Sciatic nerve (tissue), 2 donors: ENCODE measurements at regions not wholly inside any gene's neighbourhood (a gene's known extent, or its start where the extent isn't known, plus 50 kb on each side); places are given as distances from the start of the nearest gene placed in this dataset.
"Not testable (repeated sequence)": the region's sequence is repeated elsewhere in the genome, so short reads cannot be mapped to it uniquely, and the experiment has no call there.

Experiments
- ATAC-seq: fragments of 200-7000 bp; cut with Tn5 transposase; one replicate; pipeline ENCODE4 v1.9.1; 2020; ENCODE audit warnings: mild to moderate bottlenecking, moderate library complexity
- DNase-seq: peaks from one replicate; pipeline ENCODE4 v3.0.0-alpha.2; 2020; ENCODE audit warnings: low spot score
- intact Hi-C: fragments of 100-400 bp; cut with DNase I; formaldehyde crosslinking; loops from one replicate; pipeline ENCODE4 v1.14.2; 2022
- donor health status: DM: no; HTN: no; CAD: no.
- donor health status: DM: no; HTN: no; CAD: no.

DNA sequence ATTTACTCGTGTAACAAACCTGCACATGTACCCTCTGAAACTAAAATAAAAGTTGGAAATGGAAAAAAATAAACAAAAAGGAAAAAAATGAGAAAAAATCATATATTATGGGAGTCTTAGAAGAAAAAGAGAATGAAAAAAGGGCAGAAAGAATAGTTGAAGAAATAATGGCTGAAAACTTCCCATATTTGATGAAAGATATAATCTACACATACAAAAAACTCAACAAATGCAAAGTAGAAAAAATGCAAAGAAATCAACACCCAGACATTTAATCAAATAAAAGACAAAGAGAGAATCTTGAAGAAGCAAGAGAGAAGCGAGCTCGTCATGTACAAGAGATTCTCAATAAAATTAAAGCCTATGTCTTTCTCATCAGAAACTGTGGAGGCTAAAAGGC, 73.8 kb downstream of the SLC25A46 start:
- ATAC-seq (no peak), DNase-seq (no peak)
- intact Hi-C loops: no loop called here

DNA sequence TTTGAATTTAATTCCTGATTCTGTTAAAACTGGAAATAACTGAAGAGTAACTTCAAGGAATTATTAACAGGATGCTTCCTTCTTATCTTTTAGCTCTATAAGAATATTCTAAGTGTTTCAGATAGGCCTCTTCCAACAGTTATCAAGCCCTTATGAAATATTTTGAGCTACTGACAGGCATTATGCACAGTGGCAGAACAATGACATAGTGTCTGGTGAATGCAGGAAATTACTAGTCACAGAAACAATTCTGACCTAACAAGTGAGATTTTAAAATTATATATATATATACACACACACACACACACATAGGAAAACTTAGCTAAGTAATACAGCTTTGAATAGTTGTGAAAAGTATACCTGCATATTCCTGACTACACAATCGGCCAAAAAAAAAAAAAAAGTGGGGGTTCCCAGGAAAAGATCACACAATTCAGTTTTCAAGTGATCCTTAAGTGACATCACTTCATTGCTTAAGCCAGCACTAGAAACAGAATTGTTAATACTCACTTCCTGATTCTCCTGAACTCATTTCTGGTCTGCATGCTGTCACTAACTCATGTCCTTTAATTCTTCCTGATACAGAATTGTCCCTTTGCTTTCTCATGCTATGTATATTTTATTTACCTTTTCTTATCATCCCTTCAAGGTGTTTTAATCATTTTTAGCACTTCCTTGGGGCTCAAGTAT, 77.3 kb downstream of the SLC25A46 start:
- intact Hi-C loops: no loop called here
- DNase-seq (no peak), ATAC-seq (no peak)

DNA sequence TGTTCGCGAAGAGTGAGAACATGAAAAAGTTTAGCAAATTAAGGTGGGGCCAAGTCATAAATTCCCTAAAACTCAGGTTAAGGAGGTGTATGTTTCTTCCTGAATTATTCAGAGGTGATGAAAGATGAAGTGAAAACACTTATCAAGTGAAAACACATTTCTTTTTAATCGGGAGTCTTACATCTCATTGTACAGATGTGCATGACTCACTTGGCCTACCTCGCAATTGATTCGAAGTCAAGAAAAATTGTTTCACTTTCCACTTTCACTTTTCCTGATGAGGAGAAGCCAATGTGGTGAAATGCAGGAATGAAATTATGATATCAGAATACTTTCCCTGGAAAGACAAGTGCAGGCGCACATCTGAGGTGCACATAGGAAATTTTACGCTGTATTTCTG, 78.7 kb downstream of the SLC25A46 start:
- ATAC-seq (no peak), DNase-seq (no peak)
- intact Hi-C loops: no loop called here

DNA sequence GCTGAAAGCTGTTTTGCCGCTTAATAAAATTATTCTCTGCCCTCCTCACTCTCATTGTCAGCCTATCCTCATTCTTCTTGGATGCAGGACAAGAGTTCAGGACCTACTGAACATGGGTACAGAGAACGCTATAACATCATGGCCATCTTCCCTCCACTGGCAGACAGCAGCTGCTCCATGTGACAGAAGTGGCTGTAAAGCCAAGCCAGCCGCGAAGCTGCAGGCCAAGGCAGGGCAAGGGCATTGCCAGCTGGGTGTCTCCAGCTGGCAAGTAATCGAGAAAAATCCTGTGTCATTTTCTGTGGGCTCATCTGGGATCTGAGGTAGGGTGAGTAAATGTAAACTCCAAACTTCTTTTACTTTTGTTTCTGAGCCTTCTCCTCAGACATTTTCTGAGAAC, 84.8 kb downstream of the SLC25A46 start:
- intact Hi-C loops: no loop called here
- DNase-seq: no peak
- no peak for ATAC-seq

DNA sequence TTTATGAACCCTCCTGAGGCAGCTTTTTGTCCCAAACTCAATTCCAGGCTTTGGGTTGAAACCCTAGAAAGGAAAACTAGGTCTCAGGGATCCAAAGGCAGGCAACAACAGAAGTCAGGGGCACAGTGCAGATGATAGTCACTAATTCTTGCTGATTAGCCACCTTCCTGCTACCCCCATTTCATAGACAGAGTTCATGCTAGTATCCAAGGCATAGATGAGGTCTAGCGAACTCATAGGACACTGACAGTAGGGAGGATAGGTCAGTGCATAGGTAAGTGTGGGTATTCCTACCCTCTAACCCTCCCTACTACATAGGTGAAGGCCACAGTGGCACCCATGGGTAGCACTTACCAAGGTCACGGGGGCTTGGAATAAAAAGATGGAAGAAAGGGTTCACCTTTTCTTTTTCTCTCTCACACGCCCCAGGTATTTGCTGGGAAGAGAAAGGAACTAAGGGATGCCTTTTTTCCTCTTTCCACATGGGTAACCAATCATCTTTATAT, 86.2 kb downstream of the SLC25A46 start:
- DNase-seq (no peak), ATAC-seq (no peak)
- intact Hi-C loops: no loop called here

DNA sequence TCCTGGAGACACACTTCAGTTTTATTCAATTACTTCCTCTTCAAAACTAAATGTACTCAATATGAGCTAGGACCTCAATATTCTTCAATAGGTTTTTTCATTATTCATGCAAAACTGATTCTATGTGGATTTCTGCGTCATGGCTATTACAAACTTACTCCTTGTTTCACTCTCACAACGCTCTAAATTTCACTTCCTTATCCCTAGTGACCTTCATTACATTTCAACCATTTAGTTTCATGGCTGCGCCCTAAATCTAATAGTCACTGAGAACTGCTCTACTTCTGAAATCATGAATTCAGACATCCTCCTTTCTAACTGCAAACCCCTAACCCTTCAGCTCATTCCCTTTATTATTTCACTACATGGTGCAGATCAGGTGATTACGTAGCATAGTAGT, 93.9 kb downstream of the SLC25A46 start:
- no peak for DNase-seq
- ATAC-seq: no peak

DNA sequence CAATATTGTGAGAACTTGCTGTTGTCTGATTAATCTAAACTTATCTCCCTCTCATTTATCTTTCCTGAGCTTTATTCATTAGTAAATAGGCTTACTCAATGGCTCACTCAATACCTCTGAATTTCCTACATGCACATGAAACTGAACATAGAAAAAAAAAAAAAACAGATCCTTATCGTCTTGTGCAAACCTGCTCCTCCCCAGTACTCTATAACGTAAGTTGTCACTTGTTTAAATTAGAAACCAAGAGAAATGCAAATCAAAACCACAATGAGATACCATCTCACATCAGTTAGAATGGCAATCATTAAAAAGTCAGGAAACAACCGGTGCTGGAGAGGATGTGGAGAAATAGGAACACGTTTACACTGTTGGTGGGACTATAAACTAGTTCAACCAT, 96.1 kb downstream of the SLC25A46 start:
- intact Hi-C loops, DNase-seq, ATAC-seq: not testable (repeated sequence)

More for the DNA sequence above, 93.9 kb downstream of the SLC25A46 start:
- intact Hi-C loops: no loop called here

DNA sequence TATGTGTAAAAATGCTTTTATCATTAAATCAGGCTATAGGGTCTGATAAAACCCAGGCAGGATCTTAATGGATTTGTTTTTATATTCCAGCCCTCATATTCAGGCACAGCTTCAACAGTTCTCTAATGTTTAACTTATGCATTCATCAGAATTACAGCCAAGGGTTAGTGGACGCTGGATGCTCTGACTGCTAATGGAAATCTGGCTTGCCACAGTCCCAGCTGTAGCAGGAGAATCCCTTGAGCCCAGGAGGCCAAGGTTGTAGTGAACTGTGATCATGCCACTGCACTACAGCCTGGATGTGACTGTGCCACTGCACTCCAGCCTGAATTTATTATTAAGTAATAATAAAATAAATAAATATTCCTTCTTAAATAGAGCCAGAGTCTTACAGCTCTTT, 98.0 kb downstream of the SLC25A46 start:
- ATAC-seq (no peak), DNase-seq (no peak)
- intact Hi-C loops: no loop called here

DNA sequence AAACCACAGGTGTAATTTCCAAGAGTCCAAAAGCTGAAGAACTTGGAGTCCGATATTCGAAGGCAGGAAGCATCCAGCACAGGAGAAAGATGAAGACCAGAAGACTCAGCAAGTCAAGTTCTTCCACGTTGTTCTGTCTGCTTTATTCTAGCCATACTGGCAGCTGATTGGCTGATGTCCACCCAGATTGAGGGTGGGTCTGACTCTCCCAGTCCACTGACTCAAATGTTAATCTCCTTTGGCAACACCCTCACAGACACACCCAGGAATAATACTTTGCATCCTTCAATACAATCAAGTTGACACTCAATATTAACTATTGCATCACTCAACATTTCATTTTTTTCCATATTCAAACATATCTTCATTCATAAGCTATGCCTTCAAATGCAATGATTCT, 99.5 kb downstream of the SLC25A46 start:
- ATAC-seq, intact Hi-C loops, DNase-seq: not testable (repeated sequence)

DNA sequence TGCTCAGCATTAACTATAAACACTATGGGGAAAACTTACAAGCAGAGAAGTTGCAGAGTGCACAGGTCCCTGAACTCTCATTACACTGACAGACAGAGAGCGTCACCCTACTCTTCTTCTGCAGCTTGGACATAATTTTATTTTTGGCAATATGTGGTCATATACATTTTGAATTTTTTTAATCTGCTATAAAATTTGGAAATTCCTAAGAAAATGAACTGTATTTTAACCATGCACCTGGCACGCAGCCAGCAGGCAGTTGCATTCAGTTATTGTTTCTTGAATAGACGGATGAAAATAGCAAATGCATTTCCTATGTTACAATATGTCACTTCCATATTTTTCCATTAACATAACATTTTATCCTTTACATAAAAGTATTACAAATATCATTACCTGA, 100.2 kb downstream of the SLC25A46 start:
- ATAC-seq (no peak), DNase-seq (no peak)
- intact Hi-C loops: no loop called here

DNA sequence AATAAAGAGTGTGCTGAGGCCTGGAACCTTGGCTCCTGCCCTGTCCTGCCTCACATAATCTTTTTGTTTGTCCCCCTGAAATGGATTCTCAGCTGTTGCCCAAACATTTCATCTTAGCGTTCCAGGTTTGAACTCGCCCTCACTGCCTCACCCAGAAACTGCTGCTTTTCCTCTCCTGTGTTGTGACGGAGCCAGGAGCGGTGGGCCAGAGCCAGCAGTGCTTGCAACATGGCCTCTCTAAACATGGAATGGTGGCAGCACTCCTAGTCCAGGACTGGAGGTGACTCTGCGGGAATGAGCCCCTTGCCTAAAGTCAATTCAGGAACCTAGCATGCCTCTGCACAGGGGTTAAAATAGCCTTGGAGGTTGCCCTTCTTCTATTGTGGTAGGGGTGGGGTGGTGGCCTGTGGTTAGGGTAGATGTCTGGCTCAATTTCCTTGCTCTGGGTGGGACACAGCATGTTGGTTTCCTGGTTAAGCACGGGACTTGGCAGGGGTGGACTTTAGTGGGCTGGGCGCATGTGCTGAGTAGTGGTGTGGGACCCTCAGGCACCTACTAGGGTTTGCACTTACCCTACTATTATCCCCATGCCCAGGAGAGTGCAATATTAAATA, 101.6 kb downstream of the SLC25A46 start:
- ATAC-seq (no peak), DNase-seq (no peak)
- intact Hi-C loops: no loop called here

DNA sequence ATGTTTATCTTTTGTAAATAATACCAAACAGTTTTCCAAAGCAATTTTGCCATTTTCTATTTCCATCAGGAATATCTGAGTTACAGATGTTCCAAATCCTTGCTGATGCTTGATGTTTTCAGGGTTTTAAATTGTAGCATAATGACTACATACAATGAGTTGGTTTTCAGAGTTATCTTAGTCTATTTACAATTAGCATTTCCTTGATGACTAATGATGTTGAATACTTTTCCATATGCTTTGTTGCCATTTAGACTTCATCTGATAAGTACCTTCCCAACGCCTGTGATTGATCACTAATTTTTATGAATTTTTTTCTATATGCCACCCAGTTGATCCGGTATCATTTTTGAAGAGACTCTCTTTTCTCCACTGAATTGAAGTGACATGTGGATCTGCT, 102.3 kb downstream of the SLC25A46 start:
- DNase-seq (no peak), ATAC-seq (no peak)
- intact Hi-C loops: no loop called here

DNA sequence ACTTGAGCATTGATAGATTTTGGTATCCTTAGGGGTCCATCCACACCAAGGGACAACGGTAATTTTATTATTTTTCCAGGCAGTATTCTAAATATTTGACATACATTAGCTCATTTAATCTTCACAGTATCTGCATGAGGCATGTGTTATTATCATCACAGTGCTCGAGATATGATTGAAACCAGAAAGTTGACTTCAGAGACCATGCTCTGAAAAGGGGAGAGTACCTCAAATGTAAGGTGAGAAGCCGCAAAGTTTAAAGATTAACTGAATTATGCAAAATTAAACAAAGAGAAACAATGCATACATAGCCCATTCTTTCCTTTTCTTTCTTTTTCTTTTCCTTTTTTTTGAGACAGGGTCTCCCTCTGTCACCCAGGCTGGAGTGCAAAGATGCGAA, 104.1 kb downstream of the SLC25A46 start:
- intact Hi-C loops: no loop called here
- ATAC-seq: no peak
- no peak for DNase-seq

DNA sequence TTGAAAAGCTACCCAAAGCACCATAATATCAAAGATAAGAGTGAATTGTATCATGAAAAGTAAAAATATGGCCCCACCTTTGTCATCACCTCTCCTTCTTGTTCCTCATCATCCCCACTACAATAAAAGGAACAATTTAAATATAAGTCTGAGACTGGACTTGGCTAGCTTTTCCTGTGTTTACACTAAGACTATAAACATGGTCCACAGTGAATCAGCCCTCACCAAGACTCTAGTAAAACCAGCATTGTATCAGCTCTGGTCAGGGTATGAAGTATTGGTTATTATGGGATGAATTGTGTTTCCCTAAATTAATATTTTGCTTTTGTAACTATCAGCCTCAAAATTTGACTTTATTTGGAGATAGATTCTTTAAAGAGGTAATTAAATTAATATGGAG, 105.4 kb downstream of the SLC25A46 start:
- intact Hi-C loops: no loop called here
- no peak for DNase-seq
- no peak for ATAC-seq

DNA sequence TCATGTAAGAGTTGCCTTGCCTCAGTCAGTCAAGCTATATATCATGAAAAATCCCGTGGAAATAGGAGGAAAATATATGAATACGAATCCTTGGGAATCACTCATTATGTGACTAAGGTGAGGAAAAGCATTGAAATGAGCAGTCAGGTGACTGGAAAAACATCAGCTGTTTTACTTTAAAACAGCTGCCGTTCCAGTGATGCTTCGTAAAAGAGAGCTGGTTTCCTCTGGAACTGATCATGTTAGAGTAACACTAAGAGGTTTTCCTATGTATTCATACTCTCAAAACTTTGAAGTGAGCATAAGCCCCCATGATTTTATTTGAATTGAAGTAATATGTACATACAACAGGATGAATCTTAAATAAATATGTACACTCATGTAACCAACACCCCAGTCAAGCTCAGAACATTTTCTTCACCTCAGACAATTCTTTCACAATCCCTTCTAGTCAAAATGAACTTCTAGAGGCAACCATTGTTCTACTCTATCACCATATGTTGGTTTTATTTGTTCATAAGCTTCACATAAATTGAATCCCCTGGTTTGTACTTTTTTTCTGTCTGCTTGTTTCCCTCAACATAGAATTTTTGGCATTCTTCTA, 107.7 kb downstream of the SLC25A46 start:
- no peak for ATAC-seq
- intact Hi-C loops: no loop called here
- no peak for DNase-seq

DNA sequence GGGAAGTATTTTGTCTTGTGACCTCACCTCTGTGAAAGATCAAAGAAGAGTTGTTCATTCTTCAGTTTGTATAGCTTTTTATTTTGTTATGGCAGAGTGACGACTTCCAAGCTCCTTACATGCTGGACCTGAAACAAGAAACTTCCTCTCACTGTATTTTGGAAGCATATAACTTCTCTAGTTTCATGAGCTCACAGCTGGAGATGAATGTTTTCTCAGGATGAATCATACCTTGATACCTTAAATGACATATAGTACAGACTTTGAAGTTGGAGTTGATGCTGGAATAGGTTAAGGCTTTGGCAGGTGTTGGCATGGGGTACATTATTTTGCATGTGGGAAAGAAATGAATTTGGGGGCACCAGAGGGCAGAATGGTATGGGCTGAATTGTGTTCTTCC, 112.5 kb downstream of the SLC25A46 start:
- no peak for ATAC-seq
- intact Hi-C loops: no loop called here

DNA sequence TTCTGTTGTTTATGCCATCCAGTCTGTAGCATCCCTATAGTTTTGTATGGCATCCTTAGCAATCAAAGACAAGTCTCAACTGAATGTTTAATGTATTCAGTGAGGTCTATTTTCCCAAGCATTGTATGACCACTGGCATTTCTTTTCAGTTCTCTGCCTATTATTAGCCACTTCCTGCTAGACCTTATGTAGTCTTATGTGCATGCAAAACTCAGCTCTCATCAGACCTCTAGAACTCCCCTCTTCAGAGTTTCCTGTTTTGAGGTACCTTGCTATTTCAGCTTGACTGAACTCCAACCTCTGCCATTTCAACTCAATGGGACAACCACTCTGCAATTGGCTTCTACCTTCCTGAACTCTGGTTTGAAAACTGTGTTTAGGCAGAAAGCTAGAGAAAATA, 113.2 kb downstream of the SLC25A46 start:
- intact Hi-C loops: no loop called here
- no peak for DNase-seq
- no peak for ATAC-seq

More for the DNA sequence above, 112.5 kb downstream of the SLC25A46 start:
- no peak for DNase-seq

DNA sequence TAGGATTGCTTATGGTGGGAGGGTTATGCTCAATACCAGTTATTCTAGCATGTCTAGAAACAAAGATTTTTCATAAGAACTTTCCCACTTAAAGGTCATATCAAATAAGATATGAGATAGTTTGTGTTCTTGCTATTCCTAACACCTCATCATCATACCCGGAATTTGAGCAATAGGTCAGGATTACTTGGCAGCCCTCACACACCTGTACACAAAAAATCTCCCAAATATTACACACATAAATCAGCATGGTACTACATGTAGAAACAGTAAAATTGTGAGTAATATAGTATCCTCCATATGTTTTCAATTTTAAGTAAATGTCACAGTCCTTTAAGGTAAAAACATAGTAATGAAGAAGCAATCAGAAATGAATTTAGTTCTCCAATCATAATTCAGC, 113.7 kb downstream of the SLC25A46 start:
- no peak for ATAC-seq
- DNase-seq: no peak
- intact Hi-C loops: no loop called here

DNA sequence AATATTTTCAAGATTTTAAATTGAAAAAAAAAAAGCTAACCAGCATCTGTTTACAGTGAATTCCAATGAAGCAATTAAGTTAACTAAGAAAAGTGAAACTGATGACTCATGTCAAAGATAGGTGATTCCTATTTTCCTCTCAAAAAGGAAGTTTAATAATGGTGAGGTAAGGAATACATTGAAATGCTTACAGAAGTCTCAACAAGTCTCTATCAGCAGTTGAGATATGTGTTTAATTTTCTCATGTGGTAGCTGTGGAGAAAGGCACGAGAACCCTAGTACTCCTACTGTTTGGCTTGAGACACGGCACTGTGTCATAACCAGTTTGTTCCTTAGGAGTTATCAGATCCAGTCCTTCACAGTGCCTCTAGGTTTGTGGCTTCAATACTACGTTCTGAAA, 114.5 kb downstream of the SLC25A46 start:
- ATAC-seq: no peak
- no peak for DNase-seq
- intact Hi-C loops: no loop called here

DNA sequence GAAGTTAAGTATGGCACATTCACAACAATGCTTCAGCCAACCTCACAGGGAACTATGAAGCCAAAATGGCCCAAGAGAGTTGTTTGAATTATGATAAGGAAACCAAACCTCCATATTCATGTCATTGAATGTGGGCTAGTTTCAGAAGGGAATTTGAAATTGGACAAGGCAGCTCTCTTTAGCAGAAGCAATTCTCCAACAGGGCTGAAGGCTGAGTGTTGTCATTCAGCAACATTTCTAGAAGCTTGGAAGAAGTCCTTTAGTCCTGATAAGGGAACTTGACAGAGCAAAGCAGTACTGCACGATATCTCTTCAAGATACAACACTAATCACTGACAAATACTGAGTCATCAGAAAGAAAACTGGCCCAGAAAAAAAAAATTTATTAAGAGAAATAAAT, 115.4 kb downstream of the SLC25A46 start:
- DNase-seq (no peak), ATAC-seq (no peak)
- intact Hi-C loops: no loop called here

DNA sequence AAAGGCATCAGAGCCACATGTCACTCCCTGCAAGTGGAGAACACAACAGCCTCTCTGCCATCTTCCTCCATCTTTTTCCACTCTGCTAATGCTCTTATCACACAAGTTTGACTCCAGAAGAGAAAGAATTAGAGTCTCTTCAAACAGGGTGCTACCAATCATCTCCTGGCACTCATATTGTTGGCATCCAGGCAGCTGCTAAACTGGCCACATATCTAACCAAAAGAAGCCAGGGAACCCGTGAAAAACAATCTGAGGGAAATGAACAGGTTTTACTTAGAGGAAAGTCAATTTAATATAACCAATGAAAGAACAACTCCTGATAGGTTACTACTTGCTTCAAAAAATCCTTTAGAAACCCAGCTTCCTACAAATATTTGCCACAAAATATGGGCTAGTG, 117.2 kb downstream of the SLC25A46 start:
- no peak for ATAC-seq

More for the DNA sequence above, 117.2 kb downstream of the SLC25A46 start:
- intact Hi-C loops: no loop called here
- DNase-seq: no peak
